BLaER1 (cell line): ENCODE measurements at regions not wholly inside any gene's neighbourhood (a gene's known extent, or its start where the extent isn't known, plus 50 kb on each side); places are given as distances from the start of the nearest gene placed in this dataset.
"Not testable (repeated sequence)": the region's sequence is repeated elsewhere in the genome, so short reads cannot be mapped to it uniquely, and the experiment has no call there.

Experiments used
- H3K27ac ChIP-seq: shearing (Covaris generic); formaldehyde crosslinking; 2 replicates; pipeline ENCODE4 v1.8.1; 2022
- H3K27me3 ChIP-seq: shearing (Covaris generic); formaldehyde crosslinking; 2 replicates; pipeline ENCODE4 v1.8.1; 2022
- H3K36me3 ChIP-seq: shearing (Covaris generic); formaldehyde crosslinking; 2 replicates; pipeline ENCODE4 v1.8.1; 2022
- H3K4me1 ChIP-seq: shearing (Covaris generic); formaldehyde crosslinking; 2 replicates; pipeline ENCODE4 v1.8.1; 2022
- H3K4me2 ChIP-seq: shearing (Covaris generic); formaldehyde crosslinking; 2 replicates; pipeline ENCODE4 v1.8.1; 2022
- H3K4me3 ChIP-seq: shearing (Covaris generic); formaldehyde crosslinking; 2 replicates; pipeline ENCODE4 v1.8.1; 2022
- H3K9ac ChIP-seq: shearing (Covaris generic); formaldehyde crosslinking; 2 replicates; pipeline ENCODE4 v1.8.1; 2022
- H3K9me3 ChIP-seq: shearing (Covaris generic); formaldehyde crosslinking; 2 replicates; pipeline ENCODE4 v1.8.1; 2022
- H4K20me1 ChIP-seq: shearing (Covaris generic); formaldehyde crosslinking; 2 replicates; pipeline ENCODE4 v1.8.1; 2022
- Cebpa-rat ChIP-seq: shearing (Covaris generic); IDR thresholded peaks from 2 replicates; pipeline ENCODE4 v1.8.1; 2022

DNA sequence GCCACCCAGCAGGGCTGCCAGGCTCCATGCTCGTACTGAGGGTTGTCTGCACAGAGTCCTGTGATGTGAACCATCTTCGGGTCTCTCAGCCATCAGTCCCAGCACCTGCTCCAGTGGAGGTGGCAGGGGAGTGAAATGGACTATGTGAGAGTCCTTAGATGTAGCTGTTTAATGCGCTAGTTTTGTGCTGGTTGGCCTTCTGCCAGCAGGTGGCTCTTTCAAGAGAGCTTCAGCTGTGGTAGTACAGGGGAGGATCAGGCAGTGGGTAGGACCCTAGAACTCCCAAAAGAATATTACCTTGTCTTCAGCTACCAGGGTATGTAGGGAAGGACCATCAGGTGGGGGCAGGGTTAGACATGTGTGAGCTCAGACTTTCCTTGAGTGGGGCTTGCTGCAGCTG is 1066.0 kb downstream of the GLUD2 start:
- Histone ChIP-seq H4K20me1 (no peaks in the 10 kb centered on the region), H3K4me2 (peak overlapping the region; percentile 82), H3K4me3 (0 out of 2 replicates have a peak overlapping the region, but pooled peaks have one; percentile 10), H3K27ac (0 out of 2 replicates have a peak overlapping the region, but pooled peaks have one; percentile 7), H3K9me3 (no peaks in the 10 kb centered on the region; the same call in 1 of the 2 replicates), H3K36me3 (no peaks in the 10 kb centered on the region), H3K27me3 (peaks cover 36% of the 10 kb centered on the region), H3K4me1 (peaks cover 18% of the 10 kb centered on the region), H3K9ac (no peak overlapping the region)
- TF ChIP-seq Cebpa-rat = no peak

DNA sequence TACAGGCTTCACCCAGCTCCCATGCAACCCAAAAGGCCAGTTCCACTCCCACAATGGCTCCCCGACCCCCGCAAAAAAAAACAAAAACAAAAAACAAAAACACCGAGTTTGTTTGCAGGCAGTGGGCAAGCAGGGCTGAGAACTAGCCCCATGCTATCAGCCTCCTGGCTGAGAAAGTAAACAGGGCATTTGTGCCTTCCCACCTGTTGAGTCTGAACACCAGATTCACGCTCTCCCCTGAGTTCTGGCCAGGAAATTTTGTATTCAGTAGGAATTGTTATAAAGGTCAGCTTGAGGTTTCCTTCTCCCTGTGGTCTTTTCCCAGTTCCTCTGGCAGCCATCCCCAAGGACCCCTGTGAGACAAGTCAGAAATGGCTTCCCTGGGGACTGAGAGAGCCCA is 1066.5 kb downstream of the GLUD2 start:
- H3K9ac ChIP-seq = no peak overlapping the region
- 0 out of 2 replicates have a peak overlapping the region, but pooled peaks have one; percentile 31 for H3K27ac ChIP-seq
- peaks cover 36% of the 10 kb centered on the region for H3K27me3 ChIP-seq
- no peak for TF ChIP-seq Cebpa-rat
- no peaks in the 10 kb centered on the region for H3K36me3 ChIP-seq
- no peaks in the 10 kb centered on the region for H4K20me1 ChIP-seq
- peak overlapping the region; percentile 10; the same call in 1 of the 2 replicates for H3K4me3 ChIP-seq
- H3K4me2 ChIP-seq = peak overlapping the region; percentile 82
- peaks cover 18% of the 10 kb centered on the region for H3K4me1 ChIP-seq
- H3K9me3 ChIP-seq = no peaks in the 10 kb centered on the region; the same call in 1 of the 2 replicates

DNA sequence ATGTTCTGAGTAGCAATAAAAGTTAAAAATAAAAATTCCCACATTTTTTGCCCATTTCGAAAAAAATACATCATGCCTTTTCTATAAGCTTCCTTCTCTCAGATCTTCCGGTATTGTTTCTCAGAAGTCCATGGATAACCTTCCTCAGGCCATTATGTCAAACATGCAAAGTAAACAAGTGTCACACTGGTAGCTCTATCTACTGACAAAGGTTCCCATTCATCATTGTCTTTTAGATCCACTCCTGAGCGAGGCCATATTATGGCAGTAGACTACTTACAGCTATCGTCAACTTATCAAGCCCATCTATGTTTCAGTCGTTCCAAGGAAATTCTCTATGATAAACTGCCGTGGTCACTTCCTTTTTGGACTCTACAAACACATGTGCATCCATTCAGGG is 1068.2 kb downstream of the GLUD2 start:
- no peaks in the 10 kb centered on the region for H3K36me3 ChIP-seq
- no peak overlapping the region for H3K4me2 ChIP-seq
- no peak for TF ChIP-seq Cebpa-rat
- no peak overlapping the region for H3K9ac ChIP-seq
- no peaks in the 10 kb centered on the region for H4K20me1 ChIP-seq
- peaks cover 33% of the 10 kb centered on the region for H3K27me3 ChIP-seq
- peaks cover 18% of the 10 kb centered on the region for H3K4me1 ChIP-seq
- H3K27ac ChIP-seq = no peak overlapping the region
- no peak overlapping the region for H3K4me3 ChIP-seq
- no peaks in the 10 kb centered on the region; the same call in 1 of the 2 replicates for H3K9me3 ChIP-seq

DNA sequence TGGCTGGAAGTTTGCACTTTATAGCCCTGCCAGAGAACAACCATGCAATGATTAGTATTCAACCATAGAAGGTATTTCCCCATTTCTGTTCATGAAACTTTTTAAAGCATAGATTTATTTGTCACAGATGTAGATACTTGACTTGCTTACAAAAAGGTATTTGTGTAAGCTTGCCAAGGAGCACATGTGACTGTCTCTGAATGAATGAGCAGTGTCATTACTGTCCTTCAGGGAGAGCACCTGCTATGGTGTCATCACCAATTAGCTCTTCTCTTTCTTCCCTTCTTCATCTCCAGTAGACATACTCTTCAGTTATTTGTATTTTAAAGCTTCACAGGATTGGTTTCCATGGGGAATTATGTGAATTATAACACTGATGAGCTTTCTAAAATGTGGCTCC is 1064.7 kb upstream of the GRIA3 start:
- no peak overlapping the region for H3K27ac ChIP-seq
- H3K36me3 ChIP-seq = no peaks in the 10 kb centered on the region
- H3K9me3 ChIP-seq = no peaks in the 10 kb centered on the region
- H4K20me1 ChIP-seq = no peaks in the 10 kb centered on the region
- H3K4me1 ChIP-seq = peaks cover 5% of the 10 kb centered on the region
- H3K4me3 ChIP-seq = no peak overlapping the region
- H3K4me2 ChIP-seq = no peak overlapping the region
- TF ChIP-seq Cebpa-rat = no peak
- peaks cover 32% of the 10 kb centered on the region for H3K27me3 ChIP-seq
- no peak overlapping the region for H3K9ac ChIP-seq

DNA sequence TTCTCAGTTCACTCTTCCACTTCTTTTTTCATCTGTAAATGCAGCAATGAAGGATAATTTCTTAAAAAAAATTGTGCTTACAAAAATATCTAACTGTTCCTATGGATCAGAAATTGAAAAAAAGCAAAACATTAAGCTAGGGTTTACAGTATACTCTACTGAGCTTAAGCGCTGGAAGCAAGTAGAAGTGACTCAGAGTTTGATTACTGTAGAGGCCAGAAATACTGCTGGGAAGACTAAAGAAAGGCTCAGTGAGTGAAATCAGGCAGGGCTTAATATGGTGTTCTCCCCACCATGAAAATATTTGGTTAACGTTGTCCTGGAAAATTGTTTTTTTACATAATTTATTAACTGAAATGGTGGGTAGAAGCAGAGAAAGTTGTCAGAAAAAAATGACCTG is 1061.8 kb upstream of the GRIA3 start:
- H3K36me3 ChIP-seq = no peaks in the 10 kb centered on the region
- H3K9me3 ChIP-seq = no peaks in the 10 kb centered on the region
- peaks cover 9% of the 10 kb centered on the region; the same call in 1 of the 2 replicates for H3K27me3 ChIP-seq
- H3K9ac ChIP-seq = no peak overlapping the region
- no peak overlapping the region for H3K4me3 ChIP-seq
- no peaks in the 10 kb centered on the region for H3K4me1 ChIP-seq
- no peaks in the 10 kb centered on the region for H4K20me1 ChIP-seq
- no peak overlapping the region for H3K27ac ChIP-seq
- TF ChIP-seq Cebpa-rat = no peak
- H3K4me2 ChIP-seq = no peak overlapping the region

DNA sequence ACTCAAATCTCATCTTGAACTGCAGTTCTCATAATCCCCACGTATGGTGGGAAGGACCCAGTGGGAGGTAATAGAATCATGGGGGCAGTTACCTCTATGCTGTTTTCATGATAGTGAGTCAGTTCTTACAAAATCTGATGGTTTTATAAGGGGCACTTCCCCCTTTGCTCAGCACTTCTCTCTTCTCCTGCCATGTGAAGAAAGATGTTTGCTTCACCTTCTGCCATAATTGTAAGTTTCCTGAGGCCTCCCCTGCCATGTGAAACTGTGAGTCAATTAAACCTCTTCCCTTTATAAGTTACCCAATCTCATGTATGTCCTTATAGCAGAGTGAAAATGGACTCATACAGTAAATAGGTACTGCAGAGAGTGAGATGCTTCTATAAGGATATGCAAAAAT is 1050.6 kb upstream of the GRIA3 start:
- Histone ChIP-seq H3K4me1 (no peaks in the 10 kb centered on the region), H3K9ac (no peak overlapping the region), H3K36me3 (no peaks in the 10 kb centered on the region), H3K4me3 (no peak overlapping the region), H3K27me3 (peaks cover 4% of the 10 kb centered on the region; the same call in 1 of the 2 replicates), H3K4me2 (no peak overlapping the region), H3K9me3 (peaks cover 5% of the 10 kb centered on the region; the same call in 1 of the 2 replicates), H4K20me1 (no peaks in the 10 kb centered on the region), H3K27ac (no peak overlapping the region)
- no peak for TF ChIP-seq Cebpa-rat

DNA sequence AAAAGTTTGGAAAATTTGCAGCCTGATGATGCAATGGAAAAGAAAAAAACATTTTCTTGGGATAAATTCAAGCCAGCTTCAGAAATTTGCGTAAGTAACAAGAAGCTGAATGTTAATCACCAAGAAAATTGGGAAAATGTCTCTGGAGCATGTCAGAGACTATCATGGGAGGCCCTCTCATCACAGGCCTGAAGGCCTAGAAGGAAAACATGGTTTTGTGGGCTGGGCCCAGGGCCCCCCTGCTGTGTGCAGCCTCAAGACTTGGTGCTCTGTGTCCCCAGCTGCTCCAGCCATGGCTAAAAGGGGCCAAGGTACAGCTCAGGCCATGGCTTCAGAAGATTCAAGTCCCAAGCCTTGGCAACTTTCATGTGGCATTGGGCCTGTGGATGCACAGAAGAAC is 1049.8 kb upstream of the GRIA3 start:
- no peak overlapping the region for H3K27ac ChIP-seq
- H3K4me3 ChIP-seq = no peak overlapping the region
- peaks cover 5% of the 10 kb centered on the region; the same call in 1 of the 2 replicates for H3K9me3 ChIP-seq
- H3K4me1 ChIP-seq = no peaks in the 10 kb centered on the region
- H3K4me2 ChIP-seq = no peak overlapping the region
- H3K27me3 ChIP-seq = no peaks in the 10 kb centered on the region
- H3K36me3 ChIP-seq = no peaks in the 10 kb centered on the region
- H4K20me1 ChIP-seq = no peaks in the 10 kb centered on the region
- no peak overlapping the region for H3K9ac ChIP-seq
- no peak for TF ChIP-seq Cebpa-rat

DNA sequence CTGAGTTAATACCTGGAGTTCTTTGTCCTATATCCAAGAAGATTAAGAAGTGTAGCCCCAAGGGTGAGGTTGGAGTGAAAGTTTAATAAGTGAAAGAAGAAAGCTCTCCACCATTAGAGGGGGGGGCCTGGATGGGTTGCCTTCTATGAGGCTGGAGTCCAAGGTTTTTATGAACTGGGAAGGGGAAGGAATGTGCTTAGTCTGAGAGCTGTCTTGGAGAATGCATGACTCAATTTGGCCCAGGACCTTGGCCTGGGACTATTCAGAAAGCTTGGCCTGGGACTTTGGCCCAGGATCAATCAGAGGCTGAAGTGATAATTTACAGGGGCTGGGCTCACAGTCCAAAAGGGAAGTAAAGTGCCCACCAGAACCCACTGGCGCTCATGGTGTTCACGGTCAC is 1049.0 kb upstream of the GRIA3 start:
- H3K27ac ChIP-seq = no peak overlapping the region
- TF ChIP-seq Cebpa-rat = no peak
- H3K9ac ChIP-seq = no peak overlapping the region
- no peaks in the 10 kb centered on the region for H3K27me3 ChIP-seq
- no peak overlapping the region for H3K4me2 ChIP-seq
- no peaks in the 10 kb centered on the region for H3K36me3 ChIP-seq
- H3K4me1 ChIP-seq = no peaks in the 10 kb centered on the region
- H3K4me3 ChIP-seq = no peak overlapping the region
- no peaks in the 10 kb centered on the region for H4K20me1 ChIP-seq
- peaks cover 5% of the 10 kb centered on the region; the same call in 1 of the 2 replicates for H3K9me3 ChIP-seq

DNA sequence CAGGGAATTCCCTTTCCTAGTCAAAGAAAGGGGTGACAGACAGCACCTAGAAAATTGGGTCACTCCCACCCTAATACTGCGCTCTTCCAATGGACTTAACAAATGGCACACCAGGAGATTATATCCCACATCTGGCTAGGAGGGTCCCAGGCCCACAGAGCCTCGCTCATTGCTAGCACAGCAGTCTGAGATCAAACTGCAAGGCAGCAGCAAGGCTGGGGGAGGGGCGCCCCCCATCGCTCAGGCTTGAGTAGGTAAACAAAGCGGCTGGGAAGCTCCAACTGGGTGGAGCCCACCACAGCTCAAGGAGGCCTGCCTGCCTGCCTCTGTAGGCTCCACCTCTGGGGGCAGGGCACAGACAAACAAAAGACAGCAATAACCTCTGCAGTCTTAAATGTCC is 1043.9 kb upstream of the GRIA3 start:
- H3K36me3 ChIP-seq, H3K9ac ChIP-seq, H3K4me3 ChIP-seq, H4K20me1 ChIP-seq, H3K4me2 ChIP-seq, H3K9me3 ChIP-seq, H3K4me1 ChIP-seq, H3K27ac ChIP-seq, H3K27me3 ChIP-seq: not testable (repeated sequence)

DNA sequence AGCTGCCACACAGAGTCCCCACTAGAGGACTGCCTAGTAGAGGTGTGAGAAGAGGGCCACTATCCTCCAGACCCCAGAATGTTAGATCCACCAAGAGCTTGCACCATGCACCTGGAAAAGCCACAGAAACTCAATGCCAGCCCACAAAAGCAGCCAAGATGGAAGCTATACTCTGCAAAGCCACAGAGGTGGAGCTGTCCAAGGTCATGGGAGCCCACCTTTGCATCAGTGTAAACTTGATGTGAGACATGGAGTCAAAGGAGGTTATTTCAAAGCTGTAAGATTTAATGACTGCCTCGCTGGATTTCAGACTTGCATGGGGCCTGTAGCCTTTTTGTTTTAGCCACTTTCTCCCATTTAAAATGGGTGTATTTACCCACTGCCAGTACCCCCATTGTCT is 1030.1 kb upstream of the GRIA3 start:
- Histone ChIP-seq H3K9ac (no peak overlapping the region), H3K36me3 (no peaks in the 10 kb centered on the region), H3K4me1 (no peaks in the 10 kb centered on the region), H3K4me3 (no peak overlapping the region), H4K20me1 (no peaks in the 10 kb centered on the region), H3K4me2 (no peak overlapping the region), H3K9me3 (no peaks in the 10 kb centered on the region; the same call in 1 of the 2 replicates), H3K27me3 (peaks cover 17% of the 10 kb centered on the region), H3K27ac (no peak overlapping the region)
- no peak for TF ChIP-seq Cebpa-rat

DNA sequence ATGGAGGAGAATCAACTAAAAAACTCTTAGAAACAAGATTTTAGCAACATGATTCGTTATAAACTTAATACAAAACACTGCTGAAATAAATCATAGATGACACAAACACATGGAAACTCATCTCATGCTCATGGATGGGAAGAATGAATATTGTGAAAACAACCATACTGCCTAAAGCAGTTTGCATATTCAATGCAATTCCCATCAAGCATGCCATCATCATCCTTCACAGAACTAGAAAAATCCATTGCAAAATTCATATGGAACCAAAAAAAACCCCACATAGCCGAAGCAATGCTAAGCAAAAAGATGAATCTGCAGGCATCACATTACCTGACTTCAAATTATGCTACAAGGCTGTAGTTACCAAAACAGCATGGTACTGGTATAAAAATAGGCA is 1015.8 kb upstream of the GRIA3 start:
- Histone ChIP-seq H3K36me3 (no peaks in the 10 kb centered on the region), H3K9me3 (no peaks in the 10 kb centered on the region), H3K9ac (no peak overlapping the region), H3K27me3 (no peaks in the 10 kb centered on the region), H3K4me1 (no peaks in the 10 kb centered on the region), H3K27ac (no peak overlapping the region), H4K20me1 (no peaks in the 10 kb centered on the region), H3K4me2 (no peak overlapping the region), H3K4me3 (no peak overlapping the region)
- TF ChIP-seq Cebpa-rat = no peak
